Choroid plexus epithelial cell (primary cell): ENCODE measurements at regions not wholly inside any gene's neighbourhood (a gene's known extent, or its start where the extent isn't known, plus 50 kb on each side); places are given as distances from the start of the nearest gene placed in this dataset.

Experiments used
- DNase-seq: peaks from one replicate; pipeline ENCODE4 v3.0.0-alpha.2; 2010; ENCODE audit warnings: low read depth
- H3K4me3 ChIP-seq: 2 replicates; pipeline ENCODE4 v1.5.1; 2011; ENCODE audit warnings: low read depth, mild to moderate bottlenecking, control low read depth, low read length, moderate library complexity
- TF ChIP-seq, protein P1 (sequence below): conservative IDR thresholded peaks from 2 replicates; pipeline ENCODE4 v1.5.1; 2011; ENCODE audit warnings: low read depth, mild to moderate bottlenecking, control low read depth, inconsistent platforms, low read length, moderate library complexity

DNA sequence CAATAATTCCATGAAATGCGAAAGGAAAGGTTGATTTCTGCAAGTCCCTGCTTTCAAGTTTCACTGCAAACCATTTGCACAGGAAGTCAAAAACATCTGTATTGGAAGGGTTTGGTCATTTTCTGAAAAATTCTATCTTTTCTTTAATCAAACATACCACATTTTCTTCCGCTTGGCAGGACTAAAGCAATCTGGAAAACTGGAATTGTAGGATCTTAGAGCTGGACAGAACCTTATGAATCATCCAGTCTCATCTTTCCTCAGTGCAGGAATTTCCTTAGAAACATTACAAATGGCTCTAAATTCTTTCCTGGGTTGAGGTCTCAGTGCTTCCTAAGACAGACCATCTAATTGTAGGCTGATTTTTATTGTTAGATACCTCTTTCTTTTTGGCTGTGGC lies 111.5 kb upstream of the ELAC2 start:
- no peak for DNase-seq
- TF ChIP-seq, protein P1, sequence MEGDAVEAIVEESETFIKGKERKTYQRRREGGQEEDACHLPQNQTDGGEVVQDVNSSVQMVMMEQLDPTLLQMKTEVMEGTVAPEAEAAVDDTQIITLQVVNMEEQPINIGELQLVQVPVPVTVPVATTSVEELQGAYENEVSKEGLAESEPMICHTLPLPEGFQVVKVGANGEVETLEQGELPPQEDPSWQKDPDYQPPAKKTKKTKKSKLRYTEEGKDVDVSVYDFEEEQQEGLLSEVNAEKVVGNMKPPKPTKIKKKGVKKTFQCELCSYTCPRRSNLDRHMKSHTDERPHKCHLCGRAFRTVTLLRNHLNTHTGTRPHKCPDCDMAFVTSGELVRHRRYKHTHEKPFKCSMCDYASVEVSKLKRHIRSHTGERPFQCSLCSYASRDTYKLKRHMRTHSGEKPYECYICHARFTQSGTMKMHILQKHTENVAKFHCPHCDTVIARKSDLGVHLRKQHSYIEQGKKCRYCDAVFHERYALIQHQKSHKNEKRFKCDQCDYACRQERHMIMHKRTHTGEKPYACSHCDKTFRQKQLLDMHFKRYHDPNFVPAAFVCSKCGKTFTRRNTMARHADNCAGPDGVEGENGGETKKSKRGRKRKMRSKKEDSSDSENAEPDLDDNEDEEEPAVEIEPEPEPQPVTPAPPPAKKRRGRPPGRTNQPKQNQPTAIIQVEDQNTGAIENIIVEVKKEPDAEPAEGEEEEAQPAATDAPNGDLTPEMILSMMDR, result no peak

DNA sequence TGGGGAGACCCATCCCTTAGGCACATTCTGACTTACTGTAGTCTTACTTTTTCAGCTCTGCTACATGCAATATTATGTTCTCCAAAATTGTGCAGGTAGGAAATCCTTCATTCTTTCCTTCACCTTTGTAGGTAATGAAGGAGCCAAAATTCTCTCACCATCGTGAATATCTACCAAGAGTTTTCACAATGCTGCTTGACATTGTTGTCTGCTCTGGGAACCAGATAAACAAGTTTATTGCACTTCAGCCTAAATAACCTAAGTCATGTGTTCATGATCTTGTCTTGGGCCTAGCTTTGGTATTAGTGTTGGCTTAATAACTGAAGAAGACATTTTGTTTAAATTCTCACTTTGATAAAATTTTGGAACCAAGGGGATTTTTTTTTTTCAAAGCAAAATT lies 110.8 kb upstream of the ELAC2 start:
- no peak for DNase-seq
- TF ChIP-seq, protein P1, result no peak
- no peak overlapping the region for H3K4me3 ChIP-seq

More for the DNA sequence above, 111.5 kb upstream of the ELAC2 start:
- H3K4me3 ChIP-seq, result no peak overlapping the region

DNA sequence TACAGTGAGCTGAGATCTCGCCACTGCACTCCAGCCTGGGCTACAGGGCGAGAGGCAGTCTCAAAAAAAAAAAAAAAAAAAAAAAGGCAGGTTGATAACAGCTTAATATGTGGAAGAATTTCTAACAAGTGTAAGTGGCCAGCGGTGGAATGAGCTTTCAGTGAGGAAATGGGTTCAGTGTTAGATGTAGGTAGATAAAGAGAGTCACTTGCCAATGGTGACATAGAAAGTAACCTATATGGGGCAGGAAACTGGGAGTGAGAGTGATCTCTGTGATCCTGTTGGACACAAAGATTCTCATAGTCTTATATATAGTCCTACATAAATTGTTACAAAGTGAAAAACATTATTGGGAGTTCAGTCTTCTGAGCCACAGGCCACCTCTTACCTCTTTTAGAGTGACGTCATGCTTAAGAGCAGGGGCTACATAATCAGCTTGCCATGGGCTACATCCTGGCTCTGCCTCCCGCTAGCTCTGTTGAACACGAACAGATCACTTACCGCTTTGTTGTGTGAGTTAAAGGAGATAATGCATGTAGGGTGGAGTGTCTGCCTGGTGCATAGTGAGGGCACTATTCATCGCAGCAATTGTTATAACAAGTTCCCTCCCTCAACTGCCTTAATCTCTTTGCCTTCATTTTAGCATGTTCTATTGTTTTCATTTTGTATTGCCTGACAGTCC lies 110.2 kb upstream of the ELAC2 start:
- TF ChIP-seq, protein P1, result no peak
- DNase-seq, result no peak

DNA sequence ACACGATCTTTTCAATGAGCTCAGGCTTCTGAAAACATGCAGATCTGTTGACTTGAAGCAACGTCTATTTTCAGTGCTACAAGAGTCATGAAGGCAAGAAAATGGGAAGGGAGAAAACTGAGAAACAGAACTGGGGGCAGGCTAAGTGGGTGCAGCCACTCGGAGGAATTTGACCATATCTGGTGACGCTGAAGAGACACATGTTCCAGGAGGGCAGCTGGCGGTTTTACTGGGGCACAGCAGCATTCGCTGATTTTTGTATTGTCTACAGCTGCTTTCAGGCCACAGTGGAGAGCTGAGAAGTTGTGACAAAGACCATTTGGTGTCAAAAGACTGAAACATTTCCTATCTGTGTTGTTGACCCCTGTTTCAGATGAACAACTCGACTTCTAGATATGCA lies 103.0 kb upstream of the ELAC2 start:
- TF ChIP-seq, protein P1, result no peak
- DNase-seq, result no peak

More for the DNA sequence above, 110.2 kb upstream of the ELAC2 start:
- no peak overlapping the region for H3K4me3 ChIP-seq

DNA sequence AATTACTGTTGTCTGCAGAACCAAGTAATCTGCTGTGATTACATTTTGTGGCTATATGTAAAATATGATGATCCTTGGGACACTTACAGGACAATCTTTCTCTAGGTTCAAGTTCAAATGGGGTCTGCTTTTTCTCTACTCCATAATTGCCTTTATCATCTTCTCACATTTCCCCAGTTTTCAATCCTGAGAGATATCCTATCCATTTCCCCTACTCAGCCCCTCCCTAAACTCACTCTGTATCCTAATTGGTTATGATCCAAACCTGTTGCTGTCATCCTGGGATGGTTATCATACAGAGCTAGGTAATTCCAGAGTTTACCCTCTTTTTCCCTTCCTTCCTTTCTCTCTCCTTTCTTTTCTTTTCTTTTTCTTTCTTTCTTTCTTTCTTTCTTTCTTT lies 100.5 kb upstream of the ELAC2 start:
- TF ChIP-seq, protein P1, result no peak
- H3K4me3 ChIP-seq, result no peak overlapping the region
- DNase-seq, result no peak

More for the DNA sequence above, 103.0 kb upstream of the ELAC2 start:
- H3K4me3 ChIP-seq, result no peak overlapping the region

DNA sequence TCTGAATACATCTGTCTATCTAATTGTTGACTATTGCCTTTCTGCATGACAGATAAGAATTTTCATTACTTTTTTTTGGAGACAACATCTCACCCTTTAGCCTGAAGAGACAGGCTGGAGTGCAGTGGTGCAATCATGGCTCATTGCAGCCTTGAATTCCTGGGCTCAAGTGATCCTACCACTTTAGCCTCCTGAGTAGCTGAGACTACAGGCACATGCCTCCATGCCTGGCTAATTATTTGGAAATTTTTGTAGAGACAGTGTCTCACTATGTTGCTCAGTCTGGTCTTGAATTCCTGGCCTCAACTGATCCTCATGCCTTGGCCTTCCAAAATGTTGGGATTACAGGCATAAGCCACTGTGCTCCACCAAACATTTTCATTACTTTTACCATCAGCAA lies 99.8 kb upstream of the ELAC2 start:
- DNase-seq, result no peak
- no peak overlapping the region for H3K4me3 ChIP-seq
- TF ChIP-seq, protein P1, result no peak

DNA sequence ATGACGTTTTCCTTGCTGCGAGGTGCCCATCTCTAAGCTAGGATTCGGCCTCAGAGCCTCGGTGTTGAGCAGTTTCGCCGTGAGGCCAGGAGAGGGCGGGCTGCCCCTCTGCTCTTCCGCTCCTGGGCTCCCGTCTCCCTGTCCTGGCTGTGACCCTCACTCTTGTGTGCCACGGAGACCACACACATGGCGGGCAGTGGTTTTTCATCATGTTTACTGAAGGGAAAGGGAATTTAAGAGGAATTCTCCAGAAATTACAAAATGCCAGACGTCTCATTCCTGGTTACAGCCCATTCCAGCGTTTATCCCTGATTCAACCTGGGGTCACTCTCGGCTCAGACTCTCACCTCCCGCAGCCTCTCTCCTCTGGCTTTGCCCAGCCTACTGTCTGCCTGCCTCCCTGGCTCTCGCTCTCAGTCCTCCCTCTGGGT lies 96.8 kb upstream of the ELAC2 start:
- TF ChIP-seq, protein P1, result peak; percentile 92
- peak; percentile 63 for DNase-seq
- peak overlapping the region; percentile 16 for H3K4me3 ChIP-seq
